ENCODE measurements at regions not wholly inside any gene's neighbourhood (a gene's known extent, or its start where the extent isn't known, plus 50 kb on each side); places are given as distances from the start of the nearest gene placed in this dataset.

GRCh38 chr9:102113191-102113590, 374.7 kb upstream of the GRIN3A start:
- TF ChIP-seq CTCF (IDR thresholded peaks at IDR 0.05) (no peak), EZH2phosphoT487 (IDR thresholded peaks at IDR 0.05) (no peak), EZH2 (IDR thresholded peaks at IDR 0.05) (no peak)

Data from neural progenitor cell (in vitro differentiated cells).